Pancreas (tissue), 10 donors: ENCODE measurements at regions not wholly inside any gene's neighbourhood (a gene's known extent, or its start where the extent isn't known, plus 50 kb on each side); places are given as distances from the start of the nearest gene placed in this dataset.

Experiments
- ATAC-seq, 4 donors: fragments of 200-7000 bp; cut with Tn5 transposase; one replicate each; pipeline versions ENCODE4 v1.8.0 to v1.9.1; 2020; ENCODE audit warnings: mild to moderate bottlenecking in 4 of 4, moderate library complexity in 4 of 4
- DNase-seq, 6 donors: peaks; one replicate each; pipeline ENCODE4 v3.0.0-alpha.2; 2020
- FAIRE-seq: peaks from 2 replicates; lab custom pipeline; 2012; peaks lifted over from hg19 to GRCh38; lab: Jason Lieb, UNC
- H3K27ac ChIP-seq, 4 donors: fragments of 200-600 bp; sonication (generic); 1 replicate in 3 of 4; 2 replicates in 1 of 4; pipeline versions ENCODE4 v1.5.0 to v1.8.0; 2020
- H3K27me3 ChIP-seq, 4 donors: fragments of 200-600 bp; one replicate each; pipeline ENCODE4 v1.8.0; 2021
- H3K36me3 ChIP-seq, 3 donors: fragments of 200-600 bp; sonication (generic) in 1 of 3; one replicate each; pipeline versions ENCODE4 v1.5.0 to v1.8.0; 2020 to 2021
- H3K4me1 ChIP-seq, 3 donors: fragments of 200-600 bp; one replicate each; pipeline ENCODE4 v1.8.0; 2021
- H3K4me3 ChIP-seq, 4 donors: fragments of 200-600 bp; sonication (generic) in 2 of 4; one replicate each; pipeline versions ENCODE4 v1.5.0 to v1.8.0; 2020 to 2021
- H3K9me3 ChIP-seq, 4 donors: fragments of 200-600 bp; one replicate each; pipeline ENCODE4 v1.8.0; 2021
- CTCF ChIP-seq, 4 donors: fragments of 200-600 bp; sonication (generic) in 3 of 4; IDR thresholded peaks; one replicate each; pipeline versions ENCODE4 v1.5.0 to v1.8.0; 2021; ENCODE audit warnings: antibody characterized with exemption in 4 of 4
- WGBS, 2 donors: extraction: QIAGEN DNeasy Blood & Tissue Kit; methylation state at CpG; one replicate each; pipeline ENCODE4 v1.1.7; 2013; 5-methylcytosine and 5-hydroxymethylcytosine counted together
- intact Hi-C, 3 donors: fragments of 100-400 bp; cut with DNase I; formaldehyde crosslinking; loops; one replicate each; pipeline versions ENCODE4 v1.11.1 to v1.14.2; 2022
- donor health status: healthy with polysubstance abuse.
- donor health status: DM: no; HTN: no; CAD: no; lungs with moderate emphysema.
- donor health status: DM: no; HTN: no; CAD: no.
- donor health status: control.
- donor health status: control.
- donor health status: Bipolar disorder and iron deficiency.
- donor health status: DM: yes; HTN: yes; CAD: no.
- donor health status: DM: no; HTN: no; CAD: no.
- donor health status: DM: no; HTN: no; CAD: no.
- donor health status: DM: yes; HTN: yes; CAD: no.

GRCh38 chr14:97369901-97370300, 572.7 kb downstream of the VRK1 start:
- no peak overlapping the region for H3K27ac ChIP-seq
- no peak for FAIRE-seq
- intact Hi-C loops: no loop called here
- no peaks in the 10 kb centered on the region for H3K9me3 ChIP-seq
- no peak for ATAC-seq
- no peak for DNase-seq
- peaks cover 0 to 4% (median 0%) of the 10 kb centered on the region in 4 donors for H3K27me3 ChIP-seq
- H3K4me3 ChIP-seq: no peak overlapping the region
- H3K4me1 ChIP-seq: no peaks in the 10 kb centered on the region
- H3K36me3 ChIP-seq: no peaks in the 10 kb centered on the region
- WGBS, 2 donors: 18 to 19% methylated on average over 2 of the region's 2 CpGs
- TF ChIP-seq CTCF (IDR thresholded peaks at IDR 0.05): no peak

- no peak overlapping the region for H3K27ac ChIP-seq
- FAIRE-seq (no peak), ATAC-seq (no peak), DNase-seq (no peak)
- H3K4me1 ChIP-seq: no peaks in the 10 kb centered on the region
- 50 to 73% methylated on average over 3 of the region's 3 CpGs for WGBS, 2 donors
- no peaks in the 10 kb centered on the region for H3K36me3 ChIP-seq
- TF ChIP-seq CTCF (IDR thresholded peaks at IDR 0.05): no peak
- no peak overlapping the region for H3K4me3 ChIP-seq
- intact Hi-C loops: no loop called here
- H3K9me3 ChIP-seq: no peaks in the 10 kb centered on the region
- H3K27me3 ChIP-seq: peaks cover 0 to 4% (median 0%) of the 10 kb centered on the region in 4 donors
Measured at GRCh38 chr14:97376310-97376709, 579.1 kb downstream of the VRK1 start.

- no peak for DNase-seq
- intact Hi-C loops: no loop called here
- 34 to 48% methylated on average over 5 of the region's 5 CpGs for WGBS, 2 donors
- Histone ChIP-seq H3K4me1 (no peaks in the 10 kb centered on the region), H3K9me3 (no peaks in the 10 kb centered on the region), H3K27me3 (peaks cover 0 to 4% (median 0%) of the 10 kb centered on the region in 4 donors), H3K4me3 (no peak overlapping the region), H3K27ac (no peak overlapping the region), H3K36me3 (no peaks in the 10 kb centered on the region)
- TF ChIP-seq CTCF (IDR thresholded peaks at IDR 0.05): no peak
- no peak for ATAC-seq
- FAIRE-seq: no peak
Measured at GRCh38 chr14:97377550-97377949, 580.4 kb downstream of the VRK1 start.

- Histone ChIP-seq H3K9me3 (no peaks in the 10 kb centered on the region), H3K4me3 (no peak overlapping the region), H3K36me3 (no peaks in the 10 kb centered on the region), H3K27me3 (peaks cover 0 to 9% (median 0%) of the 10 kb centered on the region in 4 donors), H3K4me1 (no peaks in the 10 kb centered on the region), H3K27ac (no peak overlapping the region)
- ATAC-seq: no peak
- no peak for DNase-seq
- WGBS, 2 donors: 54 to 69% methylated on average over 7 of the region's 7 CpGs
- FAIRE-seq: no peak
- intact Hi-C loops: no loop called here
- TF ChIP-seq CTCF (IDR thresholded peaks at IDR 0.05): no peak
Measured at GRCh38 chr14:97379091-97379531, 581.9 kb downstream of the VRK1 start.

GRCh38 chr14:97380539-97380941, 583.4 kb downstream of the VRK1 start:
- H3K27ac ChIP-seq: no peak overlapping the region
- ATAC-seq (no peak), DNase-seq (no peak), FAIRE-seq (no peak)
- no peaks in the 10 kb centered on the region for H3K4me1 ChIP-seq
- H3K4me3 ChIP-seq: no peak overlapping the region
- WGBS, 2 donors: 67 to 79% methylated on average over 7 of the region's 7 CpGs
- H3K27me3 ChIP-seq: peaks cover 0 to 12% (median 0%) of the 10 kb centered on the region in 4 donors
- H3K9me3 ChIP-seq: no peaks in the 10 kb centered on the region
- H3K36me3 ChIP-seq: no peaks in the 10 kb centered on the region
- TF ChIP-seq CTCF (IDR thresholded peaks at IDR 0.05): no peak
- intact Hi-C loops: no loop called here
